ENCODE measurements at regions not wholly inside any gene's neighbourhood (a gene's known extent, or its start where the extent isn't known, plus 50 kb on each side); places are given as distances from the start of the nearest gene placed in this dataset.

DNA sequence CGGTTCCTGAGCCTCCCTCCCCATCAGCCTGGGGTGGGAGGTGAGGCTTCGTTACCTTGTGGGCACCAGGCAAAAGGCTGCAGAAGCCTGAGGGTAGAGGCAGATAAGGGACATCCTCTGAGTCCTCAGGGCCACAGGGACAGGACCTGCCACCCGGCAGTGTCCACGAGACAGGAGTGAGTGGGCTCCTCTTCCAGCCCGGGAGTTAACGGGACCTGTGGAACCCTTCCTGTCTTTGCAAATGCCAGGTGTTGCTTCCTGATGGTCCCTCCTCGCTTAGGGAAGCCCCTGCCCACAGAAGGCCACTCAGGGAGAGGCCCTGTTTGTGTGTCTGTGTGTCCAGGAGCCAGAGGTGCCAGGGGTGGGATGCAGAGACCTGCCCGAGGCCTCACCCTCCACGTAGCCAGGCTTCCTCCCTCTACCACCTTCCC lies 111.1 kb upstream of the ALDH1A3 start:
- no peaks in the 10 kb centered on the region for H3K4me1 Mint-ChIP-seq
- ChIA-PET POLR2A (no interaction called here), CTCF (no interaction called here)
- DNase-seq (no peak), ATAC-seq (ENCODE audit: low read depth) (no peak)
- peaks cover 10% of the 10 kb centered on the region for H3K27me3 Mint-ChIP-seq
- H3K36me3 Mint-ChIP-seq (ENCODE audit: low read depth), result no peaks in the 10 kb centered on the region
- TF ChIP-seq, protein P1, sequence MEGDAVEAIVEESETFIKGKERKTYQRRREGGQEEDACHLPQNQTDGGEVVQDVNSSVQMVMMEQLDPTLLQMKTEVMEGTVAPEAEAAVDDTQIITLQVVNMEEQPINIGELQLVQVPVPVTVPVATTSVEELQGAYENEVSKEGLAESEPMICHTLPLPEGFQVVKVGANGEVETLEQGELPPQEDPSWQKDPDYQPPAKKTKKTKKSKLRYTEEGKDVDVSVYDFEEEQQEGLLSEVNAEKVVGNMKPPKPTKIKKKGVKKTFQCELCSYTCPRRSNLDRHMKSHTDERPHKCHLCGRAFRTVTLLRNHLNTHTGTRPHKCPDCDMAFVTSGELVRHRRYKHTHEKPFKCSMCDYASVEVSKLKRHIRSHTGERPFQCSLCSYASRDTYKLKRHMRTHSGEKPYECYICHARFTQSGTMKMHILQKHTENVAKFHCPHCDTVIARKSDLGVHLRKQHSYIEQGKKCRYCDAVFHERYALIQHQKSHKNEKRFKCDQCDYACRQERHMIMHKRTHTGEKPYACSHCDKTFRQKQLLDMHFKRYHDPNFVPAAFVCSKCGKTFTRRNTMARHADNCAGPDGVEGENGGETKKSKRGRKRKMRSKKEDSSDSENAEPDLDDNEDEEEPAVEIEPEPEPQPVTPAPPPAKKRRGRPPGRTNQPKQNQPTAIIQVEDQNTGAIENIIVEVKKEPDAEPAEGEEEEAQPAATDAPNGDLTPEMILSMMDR (IDR thresholded peaks at IDR 0.05), result no peak
- no peak overlapping the region for H3K27ac Mint-ChIP-seq
- H3K9me3 Mint-ChIP-seq, result no peaks in the 10 kb centered on the region
- intact Hi-C loops (cut with micrococcal nuclease), result no loop called here
- no peak overlapping the region for H3K4me3 Mint-ChIP-seq

DNA sequence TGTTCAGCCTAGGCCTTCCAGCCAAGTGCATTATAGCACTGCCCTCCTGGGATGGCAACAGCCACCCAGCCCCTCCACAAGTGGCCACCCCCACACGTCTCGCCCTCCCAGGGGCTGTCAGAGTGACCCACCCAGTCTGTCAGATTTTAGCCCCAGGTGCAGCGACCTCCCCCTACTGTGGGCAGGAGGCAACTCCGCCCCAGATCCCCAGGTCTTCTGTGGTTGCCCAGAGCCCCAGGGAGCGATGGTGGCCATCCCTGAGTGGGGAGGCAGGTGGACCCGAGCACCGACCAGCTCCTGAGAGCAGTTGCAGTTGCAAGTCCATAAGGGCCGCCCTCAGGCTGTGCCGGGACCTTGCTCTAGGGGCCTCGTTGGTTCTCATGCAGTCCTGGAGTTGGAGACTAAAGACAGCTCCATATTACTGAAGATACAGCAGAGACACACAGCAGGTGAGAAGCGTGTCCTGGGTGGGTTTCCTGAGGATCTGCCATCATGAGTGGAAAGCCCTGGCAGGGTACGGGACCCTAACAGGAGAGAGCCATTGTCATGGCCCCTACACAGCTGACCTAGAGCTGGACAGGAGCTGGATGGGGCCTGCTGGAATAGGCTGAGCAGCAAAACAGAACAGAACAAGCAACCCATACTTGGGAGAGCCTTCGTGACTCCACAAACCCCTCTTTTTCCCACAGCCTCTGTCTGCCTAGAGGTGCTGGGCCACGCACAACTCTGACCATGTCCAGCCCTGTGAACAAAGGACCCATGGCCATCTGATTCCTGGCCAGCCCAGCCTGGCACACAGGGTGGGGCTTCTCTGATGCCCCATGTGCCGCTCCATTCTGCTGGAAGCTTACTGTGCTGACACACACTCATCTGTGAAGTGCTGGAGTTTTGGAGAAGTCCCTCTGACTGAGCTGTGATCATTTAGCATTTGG lies 110.3 kb upstream of the ALDH1A3 start:
- POLR2A ChIA-PET, result no interaction called here
- Mint-ChIP-seq H3K4me1 (no peaks in the 10 kb centered on the region), H3K27ac (no peak overlapping the region), H3K4me3 (no peak overlapping the region), H3K36me3 (ENCODE audit: low read depth) (no peaks in the 10 kb centered on the region), H3K27me3 (peaks cover 10% of the 10 kb centered on the region), H3K9me3 (no peaks in the 10 kb centered on the region)
- DNase-seq (no peak), ATAC-seq (ENCODE audit: low read depth) (no peak)
- CTCF ChIA-PET, result no interaction called here
- intact Hi-C loops (cut with micrococcal nuclease), result no loop called here
- TF ChIP-seq, protein P1 (IDR thresholded peaks at IDR 0.05), result no peak

DNA sequence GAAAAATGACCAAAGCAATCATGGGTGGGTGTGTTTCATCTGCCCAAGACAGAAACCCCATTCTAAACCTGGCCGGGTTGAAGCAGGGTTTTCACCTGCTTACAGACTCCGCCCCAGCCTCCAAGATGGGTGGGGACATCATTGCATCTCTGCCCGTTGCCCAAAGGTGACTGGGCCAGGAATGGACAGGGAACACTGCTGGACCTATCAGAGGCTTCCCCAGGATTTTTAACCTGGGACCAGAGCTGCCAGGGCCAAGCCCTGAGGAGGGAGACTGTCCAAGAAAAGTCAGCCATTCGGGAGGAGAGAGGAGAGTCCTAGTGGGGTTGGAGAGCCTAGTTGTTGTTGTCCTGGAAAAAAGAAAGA lies 109.7 kb upstream of the ALDH1A3 start:
- ATAC-seq (ENCODE audit: low read depth) (no peak), DNase-seq (no peak)
- Mint-ChIP-seq H3K4me3 (no peak overlapping the region), H3K27me3 (peaks cover 8% of the 10 kb centered on the region), H3K36me3 (ENCODE audit: low read depth) (no peaks in the 10 kb centered on the region), H3K9me3 (no peaks in the 10 kb centered on the region), H3K27ac (no peak overlapping the region), H3K4me1 (no peaks in the 10 kb centered on the region)
- TF ChIP-seq, protein P1 (IDR thresholded peaks at IDR 0.05), result no peak
- ChIA-PET CTCF (no interaction called here), POLR2A (no interaction called here)
- intact Hi-C loops (cut with micrococcal nuclease), result no loop called here

DNA sequence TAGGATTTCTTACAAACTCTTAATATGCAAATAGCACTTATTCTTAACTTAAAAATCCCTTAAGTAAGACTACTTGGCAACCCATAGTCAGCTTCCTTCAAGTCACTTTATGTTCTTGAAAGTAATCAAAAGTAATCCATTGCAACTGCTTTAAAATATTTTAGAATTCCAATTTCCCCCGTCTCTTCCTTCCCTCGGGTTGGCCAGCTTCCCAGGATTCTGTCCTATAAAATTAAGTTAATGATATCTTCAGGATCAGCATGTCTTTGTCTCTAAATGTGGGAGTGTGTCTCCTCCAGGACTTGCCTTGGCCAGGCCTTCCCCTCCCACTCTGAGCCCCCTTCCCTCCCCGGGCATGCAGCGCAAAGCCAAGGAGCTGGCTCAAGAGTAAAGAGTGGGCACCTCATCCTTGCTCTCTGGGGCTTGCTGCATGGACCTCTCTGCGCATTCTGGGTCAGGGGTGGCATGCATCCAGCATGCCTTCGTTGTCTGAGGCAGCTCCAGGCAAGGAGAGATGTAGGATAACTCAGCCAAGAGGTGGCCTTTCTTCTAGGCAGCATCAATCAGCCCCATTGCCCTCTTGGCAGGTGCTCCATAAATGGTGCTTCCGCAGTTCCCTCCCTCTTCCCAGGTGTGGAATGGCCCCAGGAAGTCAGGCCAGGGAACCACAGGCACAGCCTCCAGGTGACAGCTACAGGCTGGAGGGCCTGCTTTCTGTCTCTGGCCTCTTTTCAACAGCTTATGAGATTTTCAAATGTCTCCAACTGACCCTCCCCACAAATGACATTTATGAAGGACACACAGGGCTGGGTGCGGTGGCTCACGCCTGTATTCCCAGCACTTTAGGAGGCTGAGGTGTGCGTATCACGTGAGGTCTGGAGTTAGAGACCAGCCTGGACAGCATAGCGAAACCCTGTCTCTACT lies 108.7 kb upstream of the ALDH1A3 start:
- POLR2A ChIA-PET, result no interaction called here
- Mint-ChIP-seq H3K9me3 (no peaks in the 10 kb centered on the region), H3K27me3 (peaks cover 6% of the 10 kb centered on the region), H3K4me3 (no peak overlapping the region), H3K36me3 (ENCODE audit: low read depth) (no peaks in the 10 kb centered on the region), H3K4me1 (no peaks in the 10 kb centered on the region), H3K27ac (no peak overlapping the region)
- TF ChIP-seq, protein P1 (IDR thresholded peaks at IDR 0.05), result no peak
- intact Hi-C loops (cut with micrococcal nuclease), result no loop called here
- ATAC-seq (ENCODE audit: low read depth) (no peak), DNase-seq (no peak)
- CTCF ChIA-PET, result no interaction called here

DNA sequence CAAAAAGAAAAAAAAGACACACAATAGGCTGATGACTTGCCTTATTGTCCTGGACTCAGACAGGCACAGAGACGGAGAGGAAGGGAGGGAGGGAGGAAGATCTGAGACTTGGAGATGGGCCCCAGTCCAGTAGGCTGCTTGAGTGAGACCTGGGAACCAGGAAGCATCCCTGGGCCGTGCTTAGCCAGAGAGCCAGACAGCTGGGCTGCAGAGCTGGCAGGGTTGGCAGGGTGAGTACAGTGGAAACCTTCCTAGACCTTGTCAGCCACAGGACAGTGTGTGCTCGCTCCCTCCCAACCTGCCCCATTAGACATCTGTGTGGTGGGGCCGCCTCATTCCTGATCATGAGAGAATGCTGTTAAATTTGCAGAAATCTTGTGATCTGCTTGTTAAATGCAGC lies 107.9 kb upstream of the ALDH1A3 start:
- CTCF ChIA-PET, result no interaction called here
- no peak overlapping the region for H3K4me3 Mint-ChIP-seq
- no peaks in the 10 kb centered on the region for H3K4me1 Mint-ChIP-seq
- no peak overlapping the region for H3K27ac Mint-ChIP-seq
- ATAC-seq (ENCODE audit: low read depth), result no peak
- no peaks in the 10 kb centered on the region for H3K9me3 Mint-ChIP-seq
- H3K27me3 Mint-ChIP-seq, result peaks cover 1% of the 10 kb centered on the region
- intact Hi-C loops (cut with micrococcal nuclease), result no loop called here
- TF ChIP-seq, protein P1 (IDR thresholded peaks at IDR 0.05), result no peak
- no peak for DNase-seq
- POLR2A ChIA-PET, result no interaction called here
- no peaks in the 10 kb centered on the region for H3K36me3 Mint-ChIP-seq (ENCODE audit: low read depth)
